Ovary (tissue), 7 donors: ENCODE measurements at regions not wholly inside any gene's neighbourhood (a gene's known extent, or its start where the extent isn't known, plus 50 kb on each side); places are given as distances from the start of the nearest gene placed in this dataset.

Experiments used
- DNase-seq, 5 donors: peaks; one replicate each; pipeline ENCODE4 v3.0.0-alpha.2; 2019 to 2020
- H3K27ac ChIP-seq, 2 donors: fragments of 200-600 bp; one replicate each; pipeline versions ENCODE4 v1.5.1 to v1.8.0; 2019 to 2022
- H3K27me3 ChIP-seq: fragments of 200-600 bp; one replicate; pipeline ENCODE4 v1.8.0; 2022
- H3K36me3 ChIP-seq: fragments of 200-600 bp; sonication (generic); one replicate; pipeline ENCODE4 v1.5.1; 2019
- H3K4me1 ChIP-seq: one replicate; pipeline ENCODE4 v1.8.1; 2013; ENCODE audit warnings: mild to moderate bottlenecking, moderate library complexity; ENCODE audit not compliant: insufficient read depth
- H3K4me3 ChIP-seq: fragments of 200-600 bp; sonication (generic); one replicate; pipeline ENCODE4 v1.5.1; 2017
- H3K9me3 ChIP-seq, 2 donors: fragments of 200-600 bp in 1 of 2; sonication (generic) in 1 of 2; one replicate each; pipeline versions ENCODE4 v1.5.1 to v1.8.1; 2013 to 2019; ENCODE audit warnings: mild to moderate bottlenecking in 1 of 2, moderate library complexity in 1 of 2
- CTCF ChIP-seq, 3 donors: fragments of 450-650 bp in 2 of 3; fragments of 200-600 bp in 1 of 3; IDR thresholded peaks; one replicate each; pipeline versions ENCODE4 v1.5.1 to v1.8.0; 2016 to 2022; ENCODE audit warnings: antibody characterized with exemption in 3 of 3, mild to moderate bottlenecking in 1 of 3
- EP300 ChIP-seq: sonication (generic); formaldehyde crosslinking; IDR thresholded peaks from one replicate; pipeline ENCODE4 v1.6.1; 2017; ENCODE audit warnings: antibody characterized with exemption
- POLR2A ChIP-seq: fragments of 450-650 bp; IDR thresholded peaks from one replicate; pipeline ENCODE4 v1.6.1; 2017; ENCODE audit warnings: antibody characterized with exemption, mild to moderate bottlenecking, moderate library complexity
- WGBS, 3 donors: extraction: QIAGEN DNeasy Blood & Tissue Kit in 1 of 3; methylation state at CpG; one replicate each; pipeline versions ENCODE4 v1.1.5 to v1.1.7; 2013 to 2017; 5-methylcytosine and 5-hydroxymethylcytosine counted together
- intact Hi-C, 4 donors: fragments of 100-400 bp; cut with DNase I; formaldehyde crosslinking; loops; one replicate each; pipeline versions ENCODE4 v1.11.0 to v1.15.1; 2022 to 2023
- donor health status: DM: no; HTN: no; CAD: no; lungs with moderate emphysema.
- donor health status: DM: no; HTN: no; CAD: no.
- donor health status: Bipolar disorder and iron deficiency.
- donor health status: DM: no; HTN: no; CAD: no.
- donor health status: DM: yes; HTN: yes; CAD: no.

GRCh38 chr1:5238351-5239130 is 584.1 kb downstream of the AJAP1 start:
- no peak overlapping the region for H3K4me3 ChIP-seq
- no peaks in the 10 kb centered on the region for H3K36me3 ChIP-seq
- 50 to 70% (median 66%) methylated on average over 19 of the region's 19 CpGs for WGBS, 3 donors
- H3K27me3 ChIP-seq, result no peaks in the 10 kb centered on the region
- intact Hi-C loops, result loop anchor here in 1 of 4 donors (2.0 kb wide), 1 partner anchor 28 kb away; no protein-coding TSS in a partner anchor
- no peaks in the 10 kb centered on the region for H3K9me3 ChIP-seq
- H3K4me1 ChIP-seq, result no peaks in the 10 kb centered on the region
- DNase-seq, result no peak
- no peak overlapping the region for H3K27ac ChIP-seq
- TF ChIP-seq POLR2A (no peak), CTCF (IDR thresholded peaks at IDR 0.05) (no peak), EP300 (no peak)

GRCh38 chr1:5235355-5235899 is 581.0 kb downstream of the AJAP1 start:
- WGBS, 3 donors, result 54 to 67% (median 67%) methylated on average over 6 of the region's 6 CpGs
- no peaks in the 10 kb centered on the region for H3K9me3 ChIP-seq
- no peak for DNase-seq
- H3K4me3 ChIP-seq, result no peak overlapping the region
- no peaks in the 10 kb centered on the region for H3K27me3 ChIP-seq
- intact Hi-C loops, result no loop called here
- H3K4me1 ChIP-seq, result no peaks in the 10 kb centered on the region
- no peak overlapping the region for H3K27ac ChIP-seq
- TF ChIP-seq EP300, result no peak
- TF ChIP-seq CTCF (IDR thresholded peaks at IDR 0.05), result no peak
- TF ChIP-seq POLR2A, result no peak
- H3K36me3 ChIP-seq, result no peaks in the 10 kb centered on the region

- H3K27me3 ChIP-seq, result no peaks in the 10 kb centered on the region
Observed at GRCh38 chr1:5232537-5232936, 578.1 kb downstream of the AJAP1 start.

More at GRCh38 chr1:5232537-5232936, 578.1 kb downstream of the AJAP1 start:
- H3K36me3 ChIP-seq, result no peaks in the 10 kb centered on the region
- WGBS, 3 donors, result 86 to 94% (median 87%) methylated on average over 1 of the region's 1 CpG
- TF ChIP-seq EP300, result no peak
- TF ChIP-seq POLR2A, result no peak
- no peak for TF ChIP-seq CTCF (IDR thresholded peaks at IDR 0.05)
- no peak for DNase-seq
- H3K27ac ChIP-seq, result no peak overlapping the region
- H3K9me3 ChIP-seq, result no peaks in the 10 kb centered on the region
- intact Hi-C loops, result no loop called here
- H3K4me3 ChIP-seq, result no peak overlapping the region
- H3K4me1 ChIP-seq, result no peaks in the 10 kb centered on the region
